AG09319 (cell line): ENCODE measurements at regions not wholly inside any gene's neighbourhood (a gene's known extent, or its start where the extent isn't known, plus 50 kb on each side); places are given as distances from the start of the nearest gene placed in this dataset.

ENCODE experiments used
- DNase-seq: peaks from one replicate; pipeline ENCODE4 v3.0.0-alpha.2; 2010; ENCODE audit warnings: low read depth; ENCODE audit errors: extremely low read depth
- TF ChIP-seq, protein P1 (sequence below): IDR thresholded peaks from 2 replicates; pipeline ENCODE4 v1.5.1; 2011; ENCODE audit warnings: low read depth, mild to moderate bottlenecking, inconsistent platforms, low read length, moderate library complexity

DNA sequence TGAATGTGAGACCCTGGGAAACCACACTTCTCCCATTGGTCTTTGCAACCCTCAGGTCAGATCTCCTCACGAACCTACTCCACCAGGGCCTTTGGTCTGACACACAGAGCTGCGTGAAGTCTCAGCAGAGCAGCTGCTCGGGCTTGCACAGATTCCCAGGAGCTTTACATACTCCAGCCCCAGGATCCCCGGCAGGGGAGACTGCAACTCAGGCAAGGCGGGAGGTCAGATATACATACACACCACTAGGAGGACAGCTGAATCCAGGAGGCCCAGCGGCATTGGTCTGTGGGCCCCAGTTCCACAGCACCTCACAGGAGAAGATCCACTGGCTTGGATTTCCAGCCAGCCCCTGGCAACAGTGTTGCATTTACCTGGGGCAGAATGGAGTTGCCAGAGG lies 239.2 kb downstream of the GPAM start:
- DNase-seq, result no peak
- TF ChIP-seq, protein P1, sequence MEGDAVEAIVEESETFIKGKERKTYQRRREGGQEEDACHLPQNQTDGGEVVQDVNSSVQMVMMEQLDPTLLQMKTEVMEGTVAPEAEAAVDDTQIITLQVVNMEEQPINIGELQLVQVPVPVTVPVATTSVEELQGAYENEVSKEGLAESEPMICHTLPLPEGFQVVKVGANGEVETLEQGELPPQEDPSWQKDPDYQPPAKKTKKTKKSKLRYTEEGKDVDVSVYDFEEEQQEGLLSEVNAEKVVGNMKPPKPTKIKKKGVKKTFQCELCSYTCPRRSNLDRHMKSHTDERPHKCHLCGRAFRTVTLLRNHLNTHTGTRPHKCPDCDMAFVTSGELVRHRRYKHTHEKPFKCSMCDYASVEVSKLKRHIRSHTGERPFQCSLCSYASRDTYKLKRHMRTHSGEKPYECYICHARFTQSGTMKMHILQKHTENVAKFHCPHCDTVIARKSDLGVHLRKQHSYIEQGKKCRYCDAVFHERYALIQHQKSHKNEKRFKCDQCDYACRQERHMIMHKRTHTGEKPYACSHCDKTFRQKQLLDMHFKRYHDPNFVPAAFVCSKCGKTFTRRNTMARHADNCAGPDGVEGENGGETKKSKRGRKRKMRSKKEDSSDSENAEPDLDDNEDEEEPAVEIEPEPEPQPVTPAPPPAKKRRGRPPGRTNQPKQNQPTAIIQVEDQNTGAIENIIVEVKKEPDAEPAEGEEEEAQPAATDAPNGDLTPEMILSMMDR, result no peak

DNA sequence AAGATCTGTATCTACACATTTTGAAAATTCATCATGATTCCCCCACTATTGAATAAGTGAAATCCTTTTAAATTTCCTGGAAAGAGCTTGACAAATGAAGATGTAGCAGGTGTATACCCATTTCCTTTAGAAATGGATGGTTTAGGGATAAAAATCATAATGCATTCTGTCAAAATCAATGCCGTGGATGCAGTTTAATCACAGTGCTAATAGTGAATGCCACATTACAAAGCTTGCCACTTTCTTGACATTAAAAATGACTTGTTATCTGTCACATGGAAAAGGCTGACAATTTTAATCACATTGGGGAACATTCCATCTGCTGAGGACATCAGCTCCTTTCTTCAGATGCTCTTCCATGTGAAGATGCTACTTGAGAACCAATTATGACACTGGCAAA lies 229.6 kb downstream of the GPAM start:
- TF ChIP-seq, protein P1, result no peak
- DNase-seq, result no peak

DNA sequence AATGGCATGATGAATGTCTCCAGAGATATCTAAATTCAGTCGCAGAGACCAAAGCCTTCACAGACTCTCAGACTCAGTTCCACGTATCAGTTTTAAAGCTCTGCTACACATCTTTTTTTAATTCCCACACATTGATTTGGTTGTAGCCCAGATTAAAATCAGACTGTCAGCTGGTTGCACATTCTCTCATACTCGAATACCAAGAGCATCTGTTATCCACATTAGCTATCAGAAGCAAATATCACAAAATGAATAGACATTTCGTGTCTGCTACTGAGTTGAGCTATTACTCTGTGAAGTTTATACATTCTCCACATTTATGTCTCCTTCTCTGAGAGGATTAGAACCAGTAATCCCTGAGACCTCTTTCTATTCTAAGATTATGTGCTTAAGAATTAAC lies 229.2 kb downstream of the GPAM start:
- DNase-seq, result no peak
- TF ChIP-seq, protein P1, result no peak

DNA sequence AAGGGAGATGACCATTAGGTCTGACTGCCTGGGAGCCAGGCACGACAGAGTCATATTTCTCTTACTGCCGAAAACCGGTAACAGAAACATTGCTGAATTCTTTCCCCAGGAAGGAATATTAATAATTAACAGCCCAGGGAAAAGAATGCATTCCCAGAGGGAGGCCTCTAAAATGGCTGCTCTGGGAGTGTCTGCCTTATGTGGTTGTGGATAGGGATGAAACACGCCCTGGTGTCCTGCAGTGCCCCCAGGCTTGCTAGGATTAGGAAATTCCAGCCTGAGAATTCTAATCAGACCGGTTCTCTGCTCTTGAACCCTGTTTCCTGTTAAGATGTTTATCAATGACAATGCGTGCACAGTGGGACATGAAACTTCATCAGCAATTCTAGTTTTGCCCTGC lies 226.7 kb downstream of the GPAM start:
- TF ChIP-seq, protein P1, result no peak
- DNase-seq, result no peak

DNA sequence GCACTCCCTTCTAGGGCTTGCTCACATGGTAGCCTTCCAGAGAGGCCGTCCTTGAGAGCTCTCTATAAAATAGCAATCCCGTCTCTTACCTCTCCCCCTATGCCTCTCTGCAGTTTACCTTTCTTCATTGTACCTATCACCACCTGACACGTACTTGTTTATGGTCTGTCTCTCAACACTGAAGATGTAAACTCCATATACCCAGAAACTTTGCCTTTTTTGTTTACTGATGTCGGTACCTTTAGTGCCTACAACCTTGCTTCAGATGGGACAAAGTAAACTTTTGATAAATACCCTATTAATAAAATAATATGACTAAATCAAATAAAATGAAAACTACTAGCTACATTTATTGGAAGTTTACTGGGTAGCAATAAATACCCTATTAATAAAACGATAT lies 220.6 kb downstream of the GPAM start:
- TF ChIP-seq, protein P1, result no peak
- no peak for DNase-seq

DNA sequence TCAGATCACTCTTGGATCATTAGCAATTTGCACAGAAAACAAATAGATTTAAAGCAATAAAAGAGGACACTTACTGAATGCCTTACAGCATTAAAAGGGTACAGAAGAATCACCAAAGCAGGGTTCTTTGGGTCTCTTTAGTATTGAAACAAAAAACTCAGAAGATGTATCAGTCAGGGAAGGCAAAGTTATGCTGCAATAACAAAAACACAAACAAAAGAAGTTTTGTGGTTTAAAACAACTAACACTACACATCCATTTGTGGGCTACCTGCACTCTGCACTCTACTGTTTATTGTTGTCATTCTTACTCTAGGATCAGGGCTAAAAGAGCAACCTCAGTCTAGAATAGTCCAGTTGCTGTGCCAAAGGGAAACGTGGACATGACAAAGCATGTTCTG lies 216.4 kb downstream of the GPAM start:
- TF ChIP-seq, protein P1, result no peak
- DNase-seq, result no peak

DNA sequence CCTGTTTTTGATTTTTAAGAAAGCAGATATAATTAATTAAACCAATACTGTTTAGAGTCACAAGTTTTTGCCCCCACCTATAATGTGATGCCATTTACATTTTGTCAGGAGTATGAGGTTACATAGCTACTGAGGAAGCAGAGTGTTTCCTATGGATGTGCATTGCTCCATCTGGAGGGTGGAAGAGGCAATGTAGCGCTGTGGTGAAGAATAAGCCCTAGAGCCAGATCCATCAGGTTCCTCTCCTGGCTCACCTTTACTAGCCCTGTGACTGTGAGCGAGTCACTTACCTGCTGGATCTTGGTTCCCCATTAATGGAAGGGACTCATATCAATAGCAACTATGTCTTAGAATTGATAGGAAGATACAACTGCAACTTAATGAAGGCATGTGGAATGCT lies 216.0 kb downstream of the GPAM start:
- DNase-seq, result no peak
- TF ChIP-seq, protein P1, result no peak
